CD4-positive, CD25-positive, alpha-beta regulatory T cell (primary cell): ENCODE measurements at regions not wholly inside any gene's neighbourhood (a gene's known extent, or its start where the extent isn't known, plus 50 kb on each side); places are given as distances from the start of the nearest gene placed in this dataset.

Experiments
- ATAC-seq, 2 donors: fragments of 150-1000 bp; cut with Tn5 transposase; one replicate each; pipeline ENCODE4 v1.10.0; 2021; ENCODE audit warnings: low read depth in 2 of 2, moderate number of reproducible peaks in 2 of 2, moderate library complexity in 1 of 2
- DNase-seq, 3 donors: peaks; one replicate each; pipeline versions ENCODE4 v3.0.0 to v3.0.0-alpha.2; 2012 to 2022; ENCODE audit warnings: mixed read lengths in 1 of 3
- H3K27ac ChIP-seq: one replicate; pipeline ENCODE4 v1.7.0; 2013; ENCODE audit warnings: mild to moderate bottlenecking, low read length; ENCODE audit not compliant: insufficient read depth, poor library complexity, severe bottlenecking
- H3K27me3 ChIP-seq: one replicate; pipeline ENCODE4 v1.7.0; 2013; ENCODE audit warnings: low read length; ENCODE audit not compliant: control insufficient read depth, insufficient read depth
- H3K36me3 ChIP-seq: one replicate; pipeline ENCODE4 v1.7.0; 2013; ENCODE audit warnings: mild to moderate bottlenecking, low read length, moderate library complexity; ENCODE audit not compliant: control insufficient read depth, insufficient read depth
- H3K4me1 ChIP-seq: 2 replicates; pipeline ENCODE4 v1.7.0; 2013; ENCODE audit warnings: mild to moderate bottlenecking, low read length; ENCODE audit not compliant: insufficient read depth, control insufficient read depth, poor library complexity, severe bottlenecking
- H3K4me3 ChIP-seq: one replicate; pipeline ENCODE4 v1.7.0; 2013; ENCODE audit warnings: low read depth, mild to moderate bottlenecking, low read length, moderate library complexity
- H3K9me3 ChIP-seq, 2 experiments: 1 replicate in 1 of 2; 2 replicates in 1 of 2; pipeline ENCODE4 v1.7.0; 2013; ENCODE audit warnings: low read length in 2 of 2, mild to moderate bottlenecking in 1 of 2, moderate library complexity in 1 of 2; ENCODE audit not compliant: control insufficient read depth in 2 of 2
- H3K27ac Mint-ChIP-seq, 3 donors: one replicate each; pipeline ENCODE4 v1.8.0; 2020 to 2022; ENCODE audit warnings: mild to moderate bottlenecking in 3 of 3, mixed read lengths in 3 of 3, moderate library complexity in 2 of 3
- H3K27me3 Mint-ChIP-seq: one replicate; pipeline ENCODE4 v1.8.0; 2022; ENCODE audit warnings: mild to moderate bottlenecking, mixed read lengths
- H3K36me3 Mint-ChIP-seq: one replicate; pipeline ENCODE4 v1.8.0; 2020; ENCODE audit warnings: mixed read lengths
- H3K4me1 Mint-ChIP-seq, 4 donors: one replicate each; pipeline ENCODE4 v1.8.0; 2020 to 2022; ENCODE audit warnings: mixed read lengths in 4 of 4, mild to moderate bottlenecking in 1 of 4
- H3K4me3 Mint-ChIP-seq, 4 donors: one replicate each; pipeline ENCODE4 v1.8.0; 2020 to 2022; ENCODE audit warnings: mild to moderate bottlenecking in 4 of 4, mixed read lengths in 4 of 4, moderate library complexity in 3 of 4
- H3K9me3 Mint-ChIP-seq, 7 donors: one replicate each; pipeline ENCODE4 v1.8.0; 2020 to 2022; ENCODE audit warnings: mixed read lengths in 7 of 7, mild to moderate bottlenecking in 3 of 7, moderate library complexity in 2 of 7

DNA sequence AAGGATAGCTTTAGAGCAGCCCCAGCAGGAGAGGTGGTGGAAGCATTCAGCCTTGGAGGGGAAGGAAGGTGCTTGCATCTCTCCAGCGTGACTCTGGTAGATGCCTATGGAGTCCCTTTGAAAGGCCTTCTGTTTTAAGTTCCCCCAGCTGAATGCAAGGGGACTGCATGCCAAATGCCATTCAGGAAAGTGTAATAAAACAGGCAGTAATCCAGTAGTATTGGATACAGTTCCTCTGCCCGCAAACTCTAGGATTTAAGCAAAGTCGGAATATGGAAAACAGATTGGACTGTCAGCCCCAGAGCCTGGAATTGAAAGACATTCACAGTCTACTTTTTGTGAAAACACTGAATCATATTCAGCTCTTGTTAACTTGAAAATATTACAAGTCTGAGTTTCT lies 125.2 kb upstream of the GAREM1 start:
- Mint-ChIP-seq H3K4me3 (no peak overlapping the region), H3K4me1 (no peaks in the 10 kb centered on the region), H3K9me3 (peaks cover 0 to 9% (median 0%) of the 10 kb centered on the region in 7 donors), H3K27me3 (no peaks in the 10 kb centered on the region), H3K36me3 (no peaks in the 10 kb centered on the region), H3K27ac (no peak overlapping the region)
- ATAC-seq (no peak), DNase-seq (no peak)
- H3K4me1 ChIP-seq = no peaks in the 10 kb centered on the region
- no peak overlapping the region for H3K27ac ChIP-seq
- H3K9me3 ChIP-seq = no peaks in the 10 kb centered on the region
- H3K36me3 ChIP-seq = no peaks in the 10 kb centered on the region
- no peak overlapping the region for H3K4me3 ChIP-seq
- no peaks in the 10 kb centered on the region for H3K27me3 ChIP-seq

GRCh38 chr18:32588191-32588590 lies 117.5 kb upstream of the GAREM1 start:
- Mint-ChIP-seq H3K9me3 (peaks cover 0 to 6% (median 1%) of the 10 kb centered on the region in 7 donors), H3K4me3 (no peak overlapping the region), H3K36me3 (no peaks in the 10 kb centered on the region), H3K27me3 (no peaks in the 10 kb centered on the region), H3K4me1 (no peaks in the 10 kb centered on the region), H3K27ac (no peak overlapping the region)
- Histone ChIP-seq H3K27ac (no peak overlapping the region), H3K27me3 (no peaks in the 10 kb centered on the region), H3K9me3 (no peaks in the 10 kb centered on the region), H3K4me3 (no peak overlapping the region), H3K4me1 (no peaks in the 10 kb centered on the region), H3K36me3 (no peaks in the 10 kb centered on the region)
- DNase-seq (no peak), ATAC-seq (no peak)

DNA sequence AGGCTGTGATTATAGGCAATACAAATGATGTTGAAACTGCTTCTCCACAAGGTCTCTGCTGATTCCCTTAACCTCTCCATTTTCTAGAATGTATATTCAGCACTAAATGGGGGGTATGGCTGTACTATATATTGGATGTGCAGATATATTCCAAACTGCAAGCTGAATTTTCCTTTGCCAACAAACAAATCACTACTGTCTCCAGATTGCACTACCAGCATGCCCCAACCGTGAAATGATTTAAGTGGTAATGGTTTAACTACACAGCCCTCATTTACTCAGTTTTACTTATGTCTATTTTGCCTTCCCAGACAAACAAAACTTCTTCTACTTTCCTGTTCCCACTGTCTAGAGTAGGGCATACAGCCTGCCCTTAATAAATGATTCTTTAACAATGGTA lies 112.7 kb upstream of the GAREM1 start:
- Mint-ChIP-seq H3K36me3 (no peaks in the 10 kb centered on the region), H3K27ac (no peak overlapping the region), H3K9me3 (peaks cover 0 to 1% (median 0%) of the 10 kb centered on the region in 7 donors), H3K4me1 (no peaks in the 10 kb centered on the region), H3K4me3 (no peak overlapping the region), H3K27me3 (no peaks in the 10 kb centered on the region)
- Histone ChIP-seq H3K27ac (no peak overlapping the region), H3K27me3 (no peaks in the 10 kb centered on the region), H3K4me3 (no peak overlapping the region), H3K4me1 (no peaks in the 10 kb centered on the region), H3K36me3 (no peaks in the 10 kb centered on the region), H3K9me3 (no peaks in the 10 kb centered on the region)
- DNase-seq = no peak
- no peak for ATAC-seq

- Histone ChIP-seq H3K27me3 (no peaks in the 10 kb centered on the region), H3K9me3 (no peaks in the 10 kb centered on the region), H3K4me3 (no peak overlapping the region), H3K4me1 (no peaks in the 10 kb centered on the region), H3K27ac (no peak overlapping the region), H3K36me3 (no peaks in the 10 kb centered on the region)
- no peak for DNase-seq
- peaks cover 0 to 1% (median 0%) of the 10 kb centered on the region in 7 donors for H3K9me3 Mint-ChIP-seq
- no peaks in the 10 kb centered on the region for H3K27me3 Mint-ChIP-seq
- no peaks in the 10 kb centered on the region for H3K36me3 Mint-ChIP-seq
- no peaks in the 10 kb centered on the region for H3K4me1 Mint-ChIP-seq
- ATAC-seq = no peak
- no peak overlapping the region for H3K27ac Mint-ChIP-seq
- H3K4me3 Mint-ChIP-seq = no peak overlapping the region
Measured at GRCh38 chr18:32582455-32582854, 111.8 kb upstream of the GAREM1 start.

DNA sequence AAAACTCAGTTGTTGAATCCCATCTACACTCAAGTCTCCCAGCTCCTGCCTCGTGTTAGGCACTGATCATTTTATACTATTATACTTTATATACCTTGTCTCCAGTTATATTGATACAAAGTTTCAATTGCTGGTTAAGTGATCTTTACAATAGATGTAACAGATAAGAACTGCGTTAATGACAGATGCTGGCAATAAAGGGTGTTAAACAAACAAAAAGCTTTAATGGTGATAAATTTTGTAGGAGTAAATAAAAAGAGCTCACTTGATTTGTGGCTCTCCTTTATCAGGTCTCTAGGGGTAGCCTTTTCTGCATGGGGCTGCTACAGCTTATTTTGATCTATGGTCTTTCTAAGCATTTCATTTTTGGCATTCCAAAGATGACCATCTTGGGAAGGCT lies 106.9 kb upstream of the GAREM1 start:
- Mint-ChIP-seq H3K36me3 (no peaks in the 10 kb centered on the region), H3K4me3 (no peak overlapping the region), H3K4me1 (no peaks in the 10 kb centered on the region), H3K9me3 (peaks cover 0 to 3% (median 0%) of the 10 kb centered on the region in 7 donors), H3K27ac (no peak overlapping the region), H3K27me3 (peaks cover 4% of the 10 kb centered on the region)
- H3K9me3 ChIP-seq = no peaks in the 10 kb centered on the region
- no peak for DNase-seq
- ATAC-seq = no peak
- H3K27me3 ChIP-seq = peaks cover 3% of the 10 kb centered on the region
- no peak overlapping the region for H3K27ac ChIP-seq
- H3K4me3 ChIP-seq = no peak overlapping the region
- H3K36me3 ChIP-seq = no peaks in the 10 kb centered on the region
- H3K4me1 ChIP-seq = no peaks in the 10 kb centered on the region

DNA sequence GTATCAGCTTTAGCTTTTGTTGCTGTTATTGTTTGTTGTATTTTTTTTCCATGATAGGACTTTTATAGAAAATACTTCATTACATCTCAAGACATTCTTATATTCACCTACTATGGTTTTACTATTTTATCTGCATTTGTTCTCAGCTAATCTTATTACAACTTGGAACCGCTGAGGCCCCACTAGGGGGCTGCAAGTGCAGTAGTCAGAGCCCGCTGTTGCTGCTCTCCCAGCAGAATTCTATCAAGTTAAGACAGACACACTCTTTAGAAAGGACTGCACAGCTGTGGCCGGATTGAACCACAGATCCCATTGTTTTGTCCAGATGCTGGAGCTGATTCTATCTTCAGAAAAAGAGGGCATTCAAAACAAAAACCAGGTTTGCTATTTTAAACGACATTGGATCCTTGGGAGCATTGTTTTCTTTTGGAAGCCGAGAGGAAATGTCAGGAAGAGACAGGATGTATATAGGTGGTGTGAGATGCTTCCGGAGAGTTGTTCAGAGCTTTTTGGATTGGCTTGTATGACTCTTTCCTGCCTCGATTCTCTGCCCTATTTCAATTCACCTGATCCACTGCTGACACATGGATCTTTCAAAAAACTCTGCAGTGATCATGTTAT lies 105.7 kb upstream of the GAREM1 start:
- H3K27ac Mint-ChIP-seq = no peak overlapping the region
- peaks cover 3% of the 10 kb centered on the region for H3K27me3 ChIP-seq
- H3K4me3 Mint-ChIP-seq = no peak overlapping the region
- no peak overlapping the region for H3K27ac ChIP-seq
- H3K4me1 Mint-ChIP-seq = no peaks in the 10 kb centered on the region
- peaks cover 4% of the 10 kb centered on the region for H3K27me3 Mint-ChIP-seq
- H3K36me3 ChIP-seq = no peaks in the 10 kb centered on the region
- H3K4me3 ChIP-seq = no peak overlapping the region
- ATAC-seq (no peak), DNase-seq (no peak)
- no peaks in the 10 kb centered on the region for H3K4me1 ChIP-seq
- no peaks in the 10 kb centered on the region for H3K36me3 Mint-ChIP-seq
- no peaks in the 10 kb centered on the region for H3K9me3 ChIP-seq
- H3K9me3 Mint-ChIP-seq = peaks cover 0 to 3% (median 0%) of the 10 kb centered on the region in 7 donors

GRCh38 chr18:32566960-32567359 lies 96.3 kb upstream of the GAREM1 start:
- Mint-ChIP-seq H3K9me3 (no peaks in the 10 kb centered on the region), H3K27ac (no peak overlapping the region), H3K4me3 (no peak overlapping the region), H3K4me1 (no peaks in the 10 kb centered on the region), H3K27me3 (no peaks in the 10 kb centered on the region), H3K36me3 (no peaks in the 10 kb centered on the region)
- DNase-seq (no peak), ATAC-seq (no peak)
- H3K27ac ChIP-seq = no peak overlapping the region
- H3K27me3 ChIP-seq = no peaks in the 10 kb centered on the region
- H3K36me3 ChIP-seq = no peaks in the 10 kb centered on the region
- no peaks in the 10 kb centered on the region for H3K4me1 ChIP-seq
- no peak overlapping the region for H3K4me3 ChIP-seq
- no peaks in the 10 kb centered on the region for H3K9me3 ChIP-seq

DNA sequence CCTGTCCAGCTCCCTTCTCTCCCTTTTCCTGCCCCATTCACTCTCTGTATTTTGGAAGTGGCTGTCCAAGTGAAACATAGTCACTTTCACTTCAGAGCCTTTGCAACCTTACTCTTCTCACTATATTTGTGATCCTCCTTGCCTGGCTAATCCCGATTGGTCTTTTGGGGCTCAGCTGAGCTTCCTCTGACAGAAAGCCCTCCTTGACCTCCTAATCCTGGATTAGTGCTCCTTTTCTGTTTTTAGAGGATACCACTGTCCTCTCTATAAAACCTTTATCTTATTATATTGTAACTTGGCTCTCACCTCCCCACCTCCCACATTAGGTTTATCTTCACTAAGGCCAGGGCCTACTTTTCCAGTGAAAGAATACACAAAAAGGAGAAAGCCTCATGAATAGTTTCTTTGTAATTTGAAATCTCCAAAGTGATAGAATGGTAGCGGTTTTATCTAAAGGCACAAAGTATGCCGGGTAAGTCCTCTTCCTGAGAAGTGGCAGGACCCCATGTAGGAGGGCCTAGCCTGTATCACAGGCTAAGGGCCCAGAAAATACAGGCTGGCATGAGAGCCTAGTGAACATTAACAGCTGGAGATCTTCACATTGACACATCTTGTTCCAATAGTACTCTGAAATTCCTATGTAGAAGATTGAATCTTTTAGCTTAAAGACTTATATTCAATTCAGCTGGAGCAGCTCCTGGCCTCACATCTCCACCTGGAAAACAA lies 83.1 kb upstream of the GAREM1 start:
- Mint-ChIP-seq H3K27ac (no peak overlapping the region), H3K9me3 (peaks cover 0 to 2% (median 0%) of the 10 kb centered on the region in 7 donors), H3K4me1 (peaks cover 0 to 4% (median under 1%) of the 10 kb centered on the region in 4 donors), H3K4me3 (no peak overlapping the region), H3K36me3 (no peaks in the 10 kb centered on the region), H3K27me3 (peaks cover 15% of the 10 kb centered on the region)
- no peaks in the 10 kb centered on the region for H3K4me1 ChIP-seq
- no peaks in the 10 kb centered on the region for H3K9me3 ChIP-seq
- H3K27ac ChIP-seq = no peak overlapping the region
- no peaks in the 10 kb centered on the region for H3K27me3 ChIP-seq
- ATAC-seq (no peak), DNase-seq (no peak)
- no peak overlapping the region for H3K4me3 ChIP-seq
- no peaks in the 10 kb centered on the region for H3K36me3 ChIP-seq
